Liver (tissue), 3 donors: ENCODE measurements at regions not wholly inside any gene's neighbourhood (a gene's known extent, or its start where the extent isn't known, plus 50 kb on each side); places are given as distances from the start of the nearest gene placed in this dataset.
A peak's percentile ranks its signal among the peaks of the same experiment; 100 is the strongest.

Experiments
- EGR1 ChIP-seq, 2 donors: IDR thresholded peaks; 2 replicates each; pipeline ENCODE4 v1.6.1; 2016 to 2018; ENCODE audit warnings: antibody characterized with exemption in 2 of 2, low read depth in 2 of 2
- GABPA ChIP-seq, 2 donors: IDR thresholded peaks in 1 of 2; conservative IDR thresholded peaks in 1 of 2; 2 replicates each; pipeline ENCODE4 v1.6.1; 2016; ENCODE audit warnings: antibody characterized with exemption in 2 of 2, mild to moderate bottlenecking in 1 of 2, moderate library complexity in 1 of 2
- HNF4A ChIP-seq, 2 donors: conservative IDR thresholded peaks; 2 replicates each; pipeline ENCODE4 v1.6.1; 2016; ENCODE audit warnings: antibody characterized with exemption in 2 of 2, mild to moderate bottlenecking in 2 of 2
- JUND ChIP-seq, 2 donors: IDR thresholded peaks; 2 replicates each; pipeline ENCODE4 v1.6.1; 2016; ENCODE audit warnings: antibody characterized with exemption in 2 of 2
- NR2F2 ChIP-seq: IDR thresholded peaks from 2 replicates; pipeline ENCODE4 v1.6.1; 2016; ENCODE audit warnings: antibody characterized with exemption
- RAD21 ChIP-seq, 2 donors: IDR thresholded peaks; 2 replicates each; pipeline ENCODE4 v1.6.1; 2016; ENCODE audit warnings: antibody characterized with exemption in 2 of 2, mild to moderate bottlenecking in 2 of 2
- TAF1 ChIP-seq: conservative IDR thresholded peaks from 2 replicates; pipeline ENCODE4 v1.6.1; 2016; ENCODE audit warnings: antibody characterized with exemption, mild to moderate bottlenecking
- YY1 ChIP-seq: IDR thresholded peaks from 2 replicates; pipeline ENCODE4 v1.6.1; 2016; ENCODE audit warnings: antibody characterized with exemption, mild to moderate bottlenecking
- TF ChIP-seq, protein P1 (sequence below): fragments of 150-350 bp; IDR thresholded peaks from 2 replicates; pipeline ENCODE4 v1.5.1; 2017; ENCODE audit warnings: improper control_type of control experiment, low read depth, low read length; ENCODE audit not compliant: missing input control
- TF ChIP-seq, protein P2 (sequence below): IDR thresholded peaks from 2 replicates; pipeline ENCODE4 v1.6.1; 2016; ENCODE audit warnings: antibody characterized with exemption, mild to moderate bottlenecking
- TF ChIP-seq, protein P3 (sequence below): IDR thresholded peaks from 2 replicates; pipeline ENCODE4 v1.6.1; 2016; ENCODE audit warnings: antibody characterized with exemption
- TF ChIP-seq, protein P4 (sequence below): IDR thresholded peaks from 2 replicates; pipeline ENCODE4 v1.6.1; 2016; ENCODE audit warnings: antibody characterized with exemption
- donor health status: healthy.
- donor health status: healthy.

DNA sequence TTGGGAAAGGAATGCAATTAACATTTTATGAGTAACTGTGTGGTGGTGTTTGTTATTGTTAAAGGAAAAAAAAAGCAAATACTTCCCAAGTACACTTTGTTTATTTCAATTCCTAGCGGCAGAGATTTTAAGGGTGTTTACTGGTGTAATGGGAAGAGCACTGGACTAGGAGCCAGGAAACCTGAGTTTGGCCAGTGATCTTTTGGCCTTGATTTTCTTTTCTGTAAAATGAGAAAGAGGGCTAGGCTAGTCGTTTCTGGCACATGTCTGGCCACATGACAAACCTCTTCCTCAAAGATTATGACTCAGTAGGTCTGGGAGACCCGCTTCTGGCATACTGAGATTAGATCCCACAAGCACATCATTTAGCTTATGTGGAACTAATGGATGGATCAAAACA lies 428.1 kb upstream of the NOX3 start:
- TF ChIP-seq, protein P1, sequence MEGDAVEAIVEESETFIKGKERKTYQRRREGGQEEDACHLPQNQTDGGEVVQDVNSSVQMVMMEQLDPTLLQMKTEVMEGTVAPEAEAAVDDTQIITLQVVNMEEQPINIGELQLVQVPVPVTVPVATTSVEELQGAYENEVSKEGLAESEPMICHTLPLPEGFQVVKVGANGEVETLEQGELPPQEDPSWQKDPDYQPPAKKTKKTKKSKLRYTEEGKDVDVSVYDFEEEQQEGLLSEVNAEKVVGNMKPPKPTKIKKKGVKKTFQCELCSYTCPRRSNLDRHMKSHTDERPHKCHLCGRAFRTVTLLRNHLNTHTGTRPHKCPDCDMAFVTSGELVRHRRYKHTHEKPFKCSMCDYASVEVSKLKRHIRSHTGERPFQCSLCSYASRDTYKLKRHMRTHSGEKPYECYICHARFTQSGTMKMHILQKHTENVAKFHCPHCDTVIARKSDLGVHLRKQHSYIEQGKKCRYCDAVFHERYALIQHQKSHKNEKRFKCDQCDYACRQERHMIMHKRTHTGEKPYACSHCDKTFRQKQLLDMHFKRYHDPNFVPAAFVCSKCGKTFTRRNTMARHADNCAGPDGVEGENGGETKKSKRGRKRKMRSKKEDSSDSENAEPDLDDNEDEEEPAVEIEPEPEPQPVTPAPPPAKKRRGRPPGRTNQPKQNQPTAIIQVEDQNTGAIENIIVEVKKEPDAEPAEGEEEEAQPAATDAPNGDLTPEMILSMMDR = no peak
- TF ChIP-seq HNF4A (conservative IDR thresholded peaks at IDR 0.05) = no peak
- TF ChIP-seq GABPA (IDR thresholded peaks at IDR 0.05 in 1 of 2, conservative IDR thresholded peaks at IDR 0.05 in 1 of 2) = no peak
- TF ChIP-seq, protein P2, sequence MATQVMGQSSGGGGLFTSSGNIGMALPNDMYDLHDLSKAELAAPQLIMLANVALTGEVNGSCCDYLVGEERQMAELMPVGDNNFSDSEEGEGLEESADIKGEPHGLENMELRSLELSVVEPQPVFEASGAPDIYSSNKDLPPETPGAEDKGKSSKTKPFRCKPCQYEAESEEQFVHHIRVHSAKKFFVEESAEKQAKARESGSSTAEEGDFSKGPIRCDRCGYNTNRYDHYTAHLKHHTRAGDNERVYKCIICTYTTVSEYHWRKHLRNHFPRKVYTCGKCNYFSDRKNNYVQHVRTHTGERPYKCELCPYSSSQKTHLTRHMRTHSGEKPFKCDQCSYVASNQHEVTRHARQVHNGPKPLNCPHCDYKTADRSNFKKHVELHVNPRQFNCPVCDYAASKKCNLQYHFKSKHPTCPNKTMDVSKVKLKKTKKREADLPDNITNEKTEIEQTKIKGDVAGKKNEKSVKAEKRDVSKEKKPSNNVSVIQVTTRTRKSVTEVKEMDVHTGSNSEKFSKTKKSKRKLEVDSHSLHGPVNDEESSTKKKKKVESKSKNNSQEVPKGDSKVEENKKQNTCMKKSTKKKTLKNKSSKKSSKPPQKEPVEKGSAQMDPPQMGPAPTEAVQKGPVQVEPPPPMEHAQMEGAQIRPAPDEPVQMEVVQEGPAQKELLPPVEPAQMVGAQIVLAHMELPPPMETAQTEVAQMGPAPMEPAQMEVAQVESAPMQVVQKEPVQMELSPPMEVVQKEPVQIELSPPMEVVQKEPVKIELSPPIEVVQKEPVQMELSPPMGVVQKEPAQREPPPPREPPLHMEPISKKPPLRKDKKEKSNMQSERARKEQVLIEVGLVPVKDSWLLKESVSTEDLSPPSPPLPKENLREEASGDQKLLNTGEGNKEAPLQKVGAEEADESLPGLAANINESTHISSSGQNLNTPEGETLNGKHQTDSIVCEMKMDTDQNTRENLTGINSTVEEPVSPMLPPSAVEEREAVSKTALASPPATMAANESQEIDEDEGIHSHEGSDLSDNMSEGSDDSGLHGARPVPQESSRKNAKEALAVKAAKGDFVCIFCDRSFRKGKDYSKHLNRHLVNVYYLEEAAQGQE = no peak
- no peak for TF ChIP-seq RAD21 (IDR thresholded peaks at IDR 0.05)
- TF ChIP-seq TAF1 = no peak
- TF ChIP-seq, protein P3, sequence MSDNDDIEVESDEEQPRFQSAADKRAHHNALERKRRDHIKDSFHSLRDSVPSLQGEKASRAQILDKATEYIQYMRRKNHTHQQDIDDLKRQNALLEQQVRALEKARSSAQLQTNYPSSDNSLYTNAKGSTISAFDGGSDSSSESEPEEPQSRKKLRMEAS = no peak
- TF ChIP-seq JUND (IDR thresholded peaks at IDR 0.05) = no peak
- TF ChIP-seq, protein P4, sequence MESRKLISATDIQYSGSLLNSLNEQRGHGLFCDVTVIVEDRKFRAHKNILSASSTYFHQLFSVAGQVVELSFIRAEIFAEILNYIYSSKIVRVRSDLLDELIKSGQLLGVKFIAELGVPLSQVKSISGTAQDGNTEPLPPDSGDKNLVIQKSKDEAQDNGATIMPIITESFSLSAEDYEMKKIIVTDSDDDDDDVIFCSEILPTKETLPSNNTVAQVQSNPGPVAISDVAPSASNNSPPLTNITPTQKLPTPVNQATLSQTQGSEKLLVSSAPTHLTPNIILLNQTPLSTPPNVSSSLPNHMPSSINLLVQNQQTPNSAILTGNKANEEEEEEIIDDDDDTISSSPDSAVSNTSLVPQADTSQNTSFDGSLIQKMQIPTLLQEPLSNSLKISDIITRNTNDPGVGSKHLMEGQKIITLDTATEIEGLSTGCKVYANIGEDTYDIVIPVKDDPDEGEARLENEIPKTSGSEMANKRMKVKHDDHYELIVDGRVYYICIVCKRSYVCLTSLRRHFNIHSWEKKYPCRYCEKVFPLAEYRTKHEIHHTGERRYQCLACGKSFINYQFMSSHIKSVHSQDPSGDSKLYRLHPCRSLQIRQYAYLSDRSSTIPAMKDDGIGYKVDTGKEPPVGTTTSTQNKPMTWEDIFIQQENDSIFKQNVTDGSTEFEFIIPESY = no peak
- no peak for TF ChIP-seq YY1
- peak; percentile 20 for TF ChIP-seq NR2F2
- TF ChIP-seq EGR1 (IDR thresholded peaks at IDR 0.05; ENCODE audit: low read depth in 2 of 2) = no peak
